Aorta (tissue), 5 donors: ENCODE measurements at regions not wholly inside any gene's neighbourhood (a gene's known extent, or its start where the extent isn't known, plus 50 kb on each side); places are given as distances from the start of the nearest gene placed in this dataset.
A peak's percentile ranks its signal among the peaks of the same experiment; 100 is the strongest.

Experiments
- ATAC-seq: fragments of 200-7000 bp; cut with Tn5 transposase; one replicate; pipeline ENCODE4 v1.9.1; 2022; ENCODE audit warnings: moderate library complexity; ENCODE audit not compliant: low FRiP score
- DNase-seq, 2 donors: peaks; one replicate each; pipeline ENCODE4 v3.0.0-alpha.2; 2020
- H3K27ac ChIP-seq, 2 donors: one replicate each; pipeline ENCODE4 v1.5.1; 2013; ENCODE audit warnings: low read length in 2 of 2, mild to moderate bottlenecking in 2 of 2, moderate library complexity in 2 of 2, control low read depth in 1 of 2, inconsistent platforms in 1 of 2, low read depth in 1 of 2
- H3K27me3 ChIP-seq, 2 donors: one replicate each; pipeline ENCODE4 v1.6.1; 2013; ENCODE audit warnings: control low read depth in 1 of 2, low read length in 1 of 2, mild to moderate bottlenecking in 1 of 2, moderate library complexity in 1 of 2; ENCODE audit not compliant: insufficient read depth in 2 of 2, control insufficient read depth in 1 of 2
- H3K36me3 ChIP-seq, 2 donors: one replicate each; pipeline ENCODE4 v1.6.1; 2013; ENCODE audit warnings: control low read depth in 1 of 2, low read length in 1 of 2, mild to moderate bottlenecking in 1 of 2; ENCODE audit not compliant: insufficient read depth in 2 of 2, control insufficient read depth in 1 of 2
- H3K4me1 ChIP-seq, 2 donors: one replicate each; pipeline ENCODE4 v1.6.1; 2013; ENCODE audit warnings: low read length in 2 of 2, control low read depth in 1 of 2, mild to moderate bottlenecking in 1 of 2, moderate library complexity in 1 of 2; ENCODE audit not compliant: insufficient read depth in 2 of 2, control insufficient read depth in 1 of 2
- H3K4me3 ChIP-seq, 2 donors: one replicate each; pipeline ENCODE4 v1.5.1; 2013; ENCODE audit warnings: low read length in 2 of 2, control low read depth in 1 of 2, mild to moderate bottlenecking in 1 of 2
- H3K9me3 ChIP-seq: one replicate; pipeline ENCODE4 v1.6.1; 2013; ENCODE audit warnings: mild to moderate bottlenecking, low read length; ENCODE audit not compliant: control insufficient read depth
- WGBS, 2 donors: extraction: QIAGEN DNeasy Blood & Tissue Kit; methylation state at CpG; one replicate each; pipeline ENCODE4 v1.1.7; 2013; 5-methylcytosine and 5-hydroxymethylcytosine counted together
- intact Hi-C, 2 donors: fragments of 100-400 bp; cut with DNase I; formaldehyde crosslinking; loops; one replicate each; pipeline versions ENCODE4 v1.14.2 to v1.15.0; 2022
- donor health status: healthy with polysubstance abuse.
- donor health status: Bipolar disorder and iron deficiency.
- donor health status: DM: no; HTN: no; CAD: no.
- donor health status: DM: no; HTN: no; CAD: no.
- donor health status: DM: yes; HTN: yes; CAD: no.

DNA sequence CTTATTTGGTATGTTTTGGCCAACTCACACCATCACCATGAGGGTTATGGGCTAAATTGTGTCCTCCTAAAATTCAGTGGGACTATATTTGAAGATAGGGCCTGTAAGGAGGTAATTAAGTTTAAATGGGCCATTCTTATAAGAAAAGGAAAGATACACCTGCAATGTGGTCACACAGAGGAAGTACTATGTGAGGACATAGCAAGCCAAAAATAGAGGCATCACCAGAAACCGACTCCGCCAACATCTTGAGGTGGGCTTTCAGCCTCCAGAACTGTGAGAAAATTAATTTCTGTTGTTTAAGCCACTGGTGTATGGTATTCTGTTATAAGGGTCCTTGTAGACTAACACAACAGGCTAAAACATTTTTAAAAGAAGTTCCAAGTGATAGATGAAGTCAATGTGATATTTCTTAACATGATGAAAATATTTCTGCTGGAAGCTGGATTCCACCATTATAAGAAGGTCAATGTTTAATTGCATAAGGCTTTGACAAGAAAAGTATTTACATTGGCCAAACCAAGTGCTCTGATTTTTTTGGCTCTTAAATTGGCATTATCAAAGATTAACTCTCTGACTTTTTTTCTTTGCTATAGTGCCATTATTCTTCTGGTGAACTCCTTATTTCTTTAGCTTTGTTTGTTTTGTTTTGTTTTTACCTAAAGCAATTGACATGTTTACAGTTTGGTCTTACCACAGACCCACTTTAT lies 540.9 kb downstream of the PPARGC1A start:
- ATAC-seq: no peak
- 82 to 86% methylated on average over 2 of the region's 2 CpGs for WGBS, 2 donors

DNA sequence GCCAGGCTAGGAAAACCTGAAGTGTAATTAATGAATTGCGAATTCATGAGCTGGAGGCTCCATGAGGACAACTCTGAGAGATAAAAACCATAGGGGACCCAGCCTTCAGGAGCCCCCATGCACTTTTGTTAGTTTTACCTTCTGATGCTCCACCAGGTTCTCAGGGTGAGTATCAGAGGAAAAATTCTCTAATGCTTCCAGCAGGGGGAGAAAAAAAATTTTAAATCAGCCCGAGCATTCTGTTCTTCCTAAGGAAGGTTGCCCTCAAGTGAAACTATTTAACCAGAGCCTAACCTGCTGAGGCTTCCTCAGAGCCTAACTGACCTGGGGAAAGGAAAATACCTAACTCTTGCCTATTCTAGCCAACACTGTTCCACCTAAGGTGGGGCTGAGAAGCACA lies 552.6 kb downstream of the PPARGC1A start:
- no peaks in the 10 kb centered on the region for H3K9me3 ChIP-seq
- DNase-seq: no peak
- no peaks in the 10 kb centered on the region for H3K36me3 ChIP-seq
- 54 to 60% methylated on average over 2 of the region's 2 CpGs for WGBS, 2 donors
- intact Hi-C loops: no loop called here
- no peaks in the 10 kb centered on the region for H3K27me3 ChIP-seq
- no peak for ATAC-seq
- no peak overlapping the region for H3K27ac ChIP-seq
- no peak overlapping the region for H3K4me3 ChIP-seq
- no peaks in the 10 kb centered on the region for H3K4me1 ChIP-seq

More for the DNA sequence above, 540.9 kb downstream of the PPARGC1A start:
- H3K9me3 ChIP-seq: no peaks in the 10 kb centered on the region
- DNase-seq: no peak
- H3K4me3 ChIP-seq: no peak overlapping the region
- no peaks in the 10 kb centered on the region for H3K4me1 ChIP-seq
- H3K27ac ChIP-seq: no peak overlapping the region
- intact Hi-C loops: no loop called here
- no peaks in the 10 kb centered on the region for H3K27me3 ChIP-seq
- H3K36me3 ChIP-seq: no peaks in the 10 kb centered on the region

DNA sequence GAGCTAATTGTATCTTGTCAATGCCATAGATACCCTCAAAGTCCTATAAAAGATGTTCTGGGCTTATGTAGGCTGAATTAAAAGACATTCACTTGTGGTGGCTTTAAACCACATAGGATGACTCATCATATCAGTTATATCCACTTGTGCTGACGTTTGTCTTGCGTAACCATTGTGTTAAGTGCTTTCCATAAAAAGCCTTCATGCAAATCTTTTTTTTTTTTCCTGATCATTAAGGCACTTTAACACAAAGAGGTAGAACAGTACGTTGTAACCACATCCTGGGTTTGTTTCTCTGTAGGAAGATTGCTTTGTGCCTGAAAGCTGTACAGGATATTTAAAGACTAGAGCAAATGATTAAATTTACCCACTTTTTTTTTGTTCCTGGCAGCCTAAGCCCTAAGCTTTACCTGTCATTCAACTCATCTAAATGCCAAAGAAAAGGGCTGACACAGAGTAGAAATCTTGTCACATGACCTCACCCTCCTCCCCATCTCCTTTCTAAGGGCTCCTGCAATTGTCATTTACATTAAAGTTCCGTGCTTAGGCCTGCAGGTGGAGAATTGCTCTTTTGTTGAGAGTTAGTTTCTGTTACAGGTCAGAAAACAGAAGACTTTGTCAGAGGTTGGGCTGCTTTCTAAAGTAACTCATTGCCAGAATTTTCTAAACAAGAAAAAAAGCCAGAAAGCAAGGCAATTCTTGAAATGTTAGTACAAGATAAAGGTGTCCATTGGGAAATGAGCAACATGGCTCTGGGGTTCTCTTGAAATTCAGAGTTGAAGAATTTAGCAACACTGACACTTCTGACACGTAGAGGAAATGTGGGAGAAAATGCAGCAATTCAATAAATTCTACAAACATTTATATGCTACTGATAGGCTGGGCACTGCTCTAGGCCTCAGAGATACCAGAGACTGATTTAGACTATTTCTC lies 555.6 kb downstream of the PPARGC1A start:
- DNase-seq: no peak
- Histone ChIP-seq H3K4me1 (no peaks in the 10 kb centered on the region), H3K27me3 (no peaks in the 10 kb centered on the region), H3K9me3 (no peaks in the 10 kb centered on the region), H3K36me3 (no peaks in the 10 kb centered on the region), H3K4me3 (no peak overlapping the region), H3K27ac (no peak overlapping the region)
- peak; percentile 59 for ATAC-seq
- intact Hi-C loops: no loop called here
- 37 to 38% methylated on average over 5 of the region's 5 CpGs for WGBS, 2 donors

DNA sequence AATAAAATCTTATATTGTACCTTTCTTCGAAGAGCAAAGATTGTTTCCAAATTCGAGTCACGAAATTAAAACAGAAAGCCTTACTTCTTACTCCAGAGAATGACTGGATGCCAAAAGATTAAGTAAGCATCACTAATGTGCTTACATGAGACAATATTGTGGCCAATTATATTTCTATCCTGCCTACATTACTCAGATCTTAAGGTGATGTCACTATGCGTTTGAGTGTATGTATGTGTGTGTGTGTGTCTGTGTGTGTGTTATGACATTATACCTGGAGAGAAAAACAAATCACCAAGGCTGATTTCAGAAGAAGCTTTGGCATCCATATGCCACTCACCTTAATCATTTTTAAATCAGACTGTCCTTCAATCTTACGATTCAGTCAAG lies 556.3 kb downstream of the PPARGC1A start:
- H3K4me3 ChIP-seq: no peak overlapping the region
- H3K27ac ChIP-seq: no peak overlapping the region
- no peak for DNase-seq
- 70% methylated on average over 5 of the region's 5 CpGs for WGBS, 2 donors
- intact Hi-C loops: no loop called here
- ATAC-seq: no peak
- no peaks in the 10 kb centered on the region for H3K36me3 ChIP-seq
- no peaks in the 10 kb centered on the region for H3K4me1 ChIP-seq
- no peaks in the 10 kb centered on the region for H3K27me3 ChIP-seq
- no peaks in the 10 kb centered on the region for H3K9me3 ChIP-seq

DNA sequence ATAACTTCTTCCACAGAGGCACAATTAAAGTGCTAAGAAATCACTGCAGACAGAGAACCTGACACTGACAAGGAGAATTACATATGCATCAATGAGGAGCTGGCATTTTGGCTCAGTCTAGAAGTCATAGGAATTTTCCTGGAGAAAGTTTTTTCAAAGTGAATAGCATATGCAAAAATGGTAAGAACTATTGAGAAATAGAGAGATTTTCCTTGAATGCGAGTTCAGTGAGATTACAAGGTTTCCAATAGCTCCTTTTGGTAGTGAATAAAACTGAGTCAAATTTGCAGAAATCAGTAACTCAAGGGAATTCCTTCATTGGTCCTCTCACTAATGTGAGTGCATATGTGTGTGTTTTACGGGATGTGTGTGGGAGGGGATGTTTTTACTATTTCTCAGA lies 557.5 kb downstream of the PPARGC1A start:
- Histone ChIP-seq H3K27me3 (no peaks in the 10 kb centered on the region), H3K9me3 (no peaks in the 10 kb centered on the region), H3K36me3 (no peaks in the 10 kb centered on the region), H3K27ac (no peak overlapping the region), H3K4me3 (no peak overlapping the region), H3K4me1 (no peaks in the 10 kb centered on the region)
- ATAC-seq (no peak), DNase-seq (no peak)
- intact Hi-C loops: no loop called here
- 70 to 73% methylated on average over 2 of the region's 2 CpGs for WGBS, 2 donors

DNA sequence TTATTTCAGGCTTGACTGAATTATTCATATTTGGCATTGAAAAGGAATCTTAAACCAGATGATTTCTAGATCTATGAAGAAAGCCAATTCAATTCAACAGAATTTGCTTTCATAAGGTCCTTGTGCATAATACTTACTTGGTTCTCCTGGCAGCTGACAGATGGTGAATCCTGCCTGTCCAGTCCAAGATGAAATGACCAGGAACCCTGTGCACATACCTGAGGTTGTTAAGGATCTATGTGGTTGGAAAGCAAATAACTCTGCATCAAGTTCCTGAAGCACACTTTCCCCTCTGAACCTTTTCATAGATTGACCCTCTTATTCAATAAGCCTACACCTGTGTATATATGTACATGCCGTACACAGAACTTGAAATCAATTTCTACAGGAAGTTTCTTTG lies 562.7 kb downstream of the PPARGC1A start:
- no peaks in the 10 kb centered on the region for H3K9me3 ChIP-seq
- intact Hi-C loops: no loop called here
- H3K36me3 ChIP-seq: no peaks in the 10 kb centered on the region
- no peaks in the 10 kb centered on the region for H3K4me1 ChIP-seq
- DNase-seq (no peak), ATAC-seq (no peak)
- no peak overlapping the region for H3K27ac ChIP-seq
- no peaks in the 10 kb centered on the region for H3K27me3 ChIP-seq
- WGBS, 2 donors: 86 to 93% methylated on average over 1 of the region's 1 CpG
- H3K4me3 ChIP-seq: no peak overlapping the region

DNA sequence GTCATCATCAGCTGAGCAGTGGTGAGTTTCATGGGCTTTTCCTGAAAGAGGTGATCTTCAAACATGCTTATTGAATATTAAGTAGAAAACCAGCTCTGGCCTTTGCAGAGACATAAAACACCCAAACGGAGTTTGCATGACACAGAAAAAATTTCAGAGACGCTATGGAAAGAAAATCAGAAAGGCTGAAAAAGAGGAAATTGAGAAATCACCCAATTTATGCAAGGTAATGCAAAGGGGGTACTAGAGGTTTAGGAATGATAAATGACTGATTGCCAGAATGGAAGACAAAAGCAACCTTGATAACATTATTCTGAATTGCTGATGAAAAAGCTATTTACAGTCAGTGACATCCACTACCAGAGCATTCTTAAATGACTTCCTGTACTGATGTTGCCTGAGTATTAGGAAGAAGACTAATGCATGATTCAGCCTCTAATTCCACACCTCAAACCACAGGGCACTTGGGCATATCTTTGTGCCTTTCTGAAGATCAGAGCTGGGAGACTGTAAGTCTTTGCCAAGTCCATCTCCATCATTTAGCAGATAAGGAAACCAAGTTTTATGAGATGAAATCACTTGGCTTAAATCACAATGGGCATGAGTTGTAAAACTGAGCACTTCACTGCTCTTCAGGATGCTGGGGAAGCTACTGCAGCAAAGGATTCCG lies 565.7 kb downstream of the PPARGC1A start:
- H3K4me1 ChIP-seq: no peaks in the 10 kb centered on the region

DNA sequence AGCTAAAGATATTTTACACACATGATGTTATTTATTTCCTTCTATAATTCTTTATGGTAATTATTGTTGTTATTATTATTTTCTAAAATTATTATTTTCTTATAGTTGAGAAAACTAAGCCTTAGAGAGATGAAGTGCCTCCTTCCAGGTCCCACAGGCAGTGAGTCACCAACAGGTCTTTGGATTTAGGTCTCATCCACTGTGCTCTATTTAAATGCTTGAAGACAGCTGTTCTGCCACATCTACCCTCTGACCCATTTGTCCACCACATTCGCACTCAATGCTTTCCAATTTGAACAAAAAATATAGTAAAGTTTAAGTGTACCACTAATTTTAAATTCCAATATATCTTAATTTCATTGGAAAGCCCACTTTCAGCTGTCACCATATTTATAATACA lies 566.4 kb downstream of the PPARGC1A start:
- ATAC-seq (no peak), DNase-seq (no peak)
- Histone ChIP-seq H3K36me3 (no peaks in the 10 kb centered on the region), H3K9me3 (no peaks in the 10 kb centered on the region), H3K27me3 (no peaks in the 10 kb centered on the region), H3K4me3 (no peak overlapping the region), H3K27ac (no peak overlapping the region), H3K4me1 (no peaks in the 10 kb centered on the region)
- intact Hi-C loops: no loop called here
- 90 to 93% methylated on average over 1 of the region's 1 CpG for WGBS, 2 donors

More for the DNA sequence above, 565.7 kb downstream of the PPARGC1A start:
- no peaks in the 10 kb centered on the region for H3K27me3 ChIP-seq
- intact Hi-C loops: no loop called here
- ATAC-seq (no peak), DNase-seq (no peak)
- 45 to 54% methylated on average over 3 of the region's 3 CpGs for WGBS, 2 donors
- H3K36me3 ChIP-seq: no peaks in the 10 kb centered on the region
- no peak overlapping the region for H3K27ac ChIP-seq
- no peaks in the 10 kb centered on the region for H3K9me3 ChIP-seq
- H3K4me3 ChIP-seq: no peak overlapping the region
